GM10266 (cell line): ENCODE measurements at regions not wholly inside any gene's neighbourhood (a gene's known extent, or its start where the extent isn't known, plus 50 kb on each side); places are given as distances from the start of the nearest gene placed in this dataset.

Experiments used
- DNase-seq: peaks from one replicate; pipeline ENCODE4 v3.0.0; 2012; ENCODE audit errors: extremely low spot score
- CTCF ChIP-seq: IDR thresholded peaks from 2 replicates; pipeline ENCODE4 v1.5.1; 2012; ENCODE audit warnings: mild to moderate bottlenecking, low read depth; ENCODE audit not compliant: control insufficient read depth, insufficient read depth; ENCODE audit errors: missing control alignments

- TF ChIP-seq CTCF, result no peak
- DNase-seq, result no peak
Measured at GRCh38 chr2:177329064-177329463, 63.5 kb upstream of the AGPS start.

GRCh38 chr2:177331466-177331997 lies 61.0 kb upstream of the AGPS start:
- no peak for TF ChIP-seq CTCF
- no peak for DNase-seq

- peak; percentile 64 for TF ChIP-seq CTCF
- DNase-seq, result peak; percentile 53
Measured at GRCh38 chr2:177332026-177332991, 60.3 kb upstream of the AGPS start.

GRCh38 chr2:177332992-177333388 lies 59.6 kb upstream of the AGPS start:
- TF ChIP-seq CTCF, result no peak

GRCh38 chr2:177334940-177335543 lies 57.5 kb upstream of the AGPS start:
- peak; percentile 22 for DNase-seq
- peak; percentile 74 for TF ChIP-seq CTCF

More at GRCh38 chr2:177332992-177333388, 59.6 kb upstream of the AGPS start:
- no peak for DNase-seq

- TF ChIP-seq CTCF, result no peak
Measured at GRCh38 chr2:177335917-177336450, 56.6 kb upstream of the AGPS start.

More at GRCh38 chr2:177335917-177336450, 56.6 kb upstream of the AGPS start:
- no peak for DNase-seq
